ENCODE measurements at regions not wholly inside any gene's neighbourhood (a gene's known extent, or its start where the extent isn't known, plus 50 kb on each side); places are given as distances from the start of the nearest gene placed in this dataset.
"Not testable (repeated sequence)": the region's sequence is repeated elsewhere in the genome, so short reads cannot be mapped to it uniquely, and the experiment has no call there.

DNA sequence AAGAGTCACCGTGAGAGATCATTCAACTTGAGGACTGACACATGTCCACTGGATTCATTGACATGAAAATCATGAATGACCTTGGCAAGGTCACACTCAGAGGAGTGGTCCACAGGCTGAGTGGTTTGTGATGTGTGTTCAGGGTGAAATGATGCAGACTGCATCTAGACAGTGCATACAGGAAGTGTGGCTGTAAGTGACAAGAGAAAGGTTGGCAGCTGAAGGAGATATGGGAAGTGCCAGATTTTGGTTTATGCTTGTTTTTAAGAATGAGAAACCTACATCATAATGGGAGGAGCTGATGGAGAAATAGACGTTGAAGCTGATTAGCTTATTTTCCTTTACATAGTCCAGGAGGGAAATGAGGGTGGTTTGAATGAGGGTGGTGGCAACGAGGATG lies 64.8 kb upstream of the VIPR2 start:
- no peak for DNase-seq (ENCODE audit: low spot score)

- DNase-seq (ENCODE audit: low spot score): no peak
Measured at GRCh38 chr7:159207951-159208350, 63.3 kb upstream of the VIPR2 start.

DNA sequence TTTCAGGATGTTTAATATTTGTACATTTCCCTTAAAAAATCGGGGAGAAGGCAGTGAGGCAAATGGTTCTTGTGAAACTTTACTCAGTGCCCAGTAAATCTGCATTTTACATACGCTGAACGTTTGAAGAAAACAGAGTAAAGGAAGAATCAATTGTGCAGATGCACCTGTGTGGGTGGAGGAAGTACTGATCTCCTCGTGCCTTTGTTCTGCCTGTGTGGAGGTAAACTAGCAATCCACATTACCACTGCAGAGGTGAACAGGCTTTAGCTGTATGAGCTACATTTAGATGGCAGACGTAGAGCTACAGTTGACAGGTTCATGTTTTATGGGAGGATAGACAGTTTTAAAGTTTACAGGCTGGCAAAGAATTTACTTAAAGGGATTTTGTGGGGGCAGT lies 62.7 kb upstream of the VIPR2 start:
- DNase-seq (ENCODE audit: low spot score): no peak

- DNase-seq (ENCODE audit: low spot score): no peak
Measured at GRCh38 chr7:159205833-159206232, 61.2 kb upstream of the VIPR2 start.

- no peak for DNase-seq (ENCODE audit: low spot score)
Measured at GRCh38 chr7:159204664-159205063, 60.0 kb upstream of the VIPR2 start.

GRCh38 chr7:159203253-159203652 lies 58.6 kb upstream of the VIPR2 start:
- DNase-seq (ENCODE audit: low spot score): not testable (repeated sequence)

DNA sequence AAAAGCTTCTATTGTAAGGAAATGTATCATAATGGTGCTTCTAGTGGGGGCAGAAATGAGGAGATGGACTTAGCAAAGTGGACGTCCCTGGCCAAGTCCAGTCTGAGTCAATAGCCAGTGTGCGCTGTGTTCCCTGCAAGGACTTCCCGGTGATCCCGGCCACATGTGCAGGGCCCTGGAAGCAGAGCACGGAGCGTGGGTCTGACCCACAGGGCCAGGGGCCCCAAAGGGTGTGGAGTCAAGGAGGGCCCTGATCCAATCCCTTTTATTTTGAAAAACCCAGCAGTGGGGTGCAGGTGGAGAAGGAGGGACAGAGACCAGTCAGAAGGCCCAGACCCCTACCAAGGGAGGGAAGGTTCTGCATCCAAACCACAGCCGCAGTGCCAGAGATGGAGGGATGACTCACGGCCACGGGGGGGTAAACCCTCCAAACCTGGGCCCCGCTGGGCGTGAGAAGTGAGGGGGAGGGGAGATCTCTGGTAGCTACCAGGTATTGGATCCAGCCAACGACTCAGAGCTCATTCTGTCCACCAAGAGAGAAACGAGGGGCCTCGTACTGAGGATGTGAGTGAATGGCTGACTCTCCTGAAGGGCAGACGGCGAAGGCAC lies 57.2 kb upstream of the VIPR2 start:
- no peak for DNase-seq (ENCODE audit: low spot score)

- no peak for DNase-seq (ENCODE audit: low spot score)
Measured at GRCh38 chr7:159200421-159200820, 55.8 kb upstream of the VIPR2 start.

DNA sequence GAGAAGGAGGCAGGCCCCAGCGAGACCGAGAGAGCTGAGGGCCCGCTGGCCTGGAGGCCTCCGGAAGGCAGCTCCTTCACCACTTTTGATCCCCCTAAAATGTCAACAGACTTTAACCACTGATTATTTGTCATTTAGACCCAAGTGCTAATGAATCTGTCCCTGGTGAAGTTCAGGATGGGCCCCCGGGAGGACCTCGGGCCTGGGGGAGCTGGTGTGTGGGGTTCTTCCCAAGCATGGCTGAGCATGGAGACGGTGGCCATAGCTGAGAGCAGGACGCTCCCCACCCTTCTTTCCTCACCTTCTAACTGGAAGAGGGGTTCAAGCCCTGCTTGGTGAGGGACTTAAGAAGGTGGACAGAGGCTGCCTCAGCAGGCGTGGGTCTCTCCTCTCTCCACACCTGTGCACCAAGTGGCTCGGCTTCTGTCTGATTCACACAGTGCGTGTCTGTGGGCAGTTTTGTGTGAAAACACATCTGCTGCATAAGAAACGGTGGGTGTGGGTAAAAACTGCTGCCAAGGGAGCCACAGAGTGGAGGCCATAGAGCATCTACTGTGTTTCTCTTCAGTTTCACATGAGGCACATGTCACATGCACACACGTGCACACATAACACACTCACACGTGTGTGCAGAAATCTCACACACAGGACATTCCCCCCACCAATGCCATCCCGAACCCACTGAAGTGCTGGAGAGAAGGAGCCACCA lies 53.5 kb upstream of the VIPR2 start:
- no peak for DNase-seq (ENCODE audit: low spot score)

- peak; percentile 11 for DNase-seq (ENCODE audit: low spot score)
Measured at GRCh38 chr7:159197066-159197975, 52.7 kb upstream of the VIPR2 start.

GRCh38 chr7:159196584-159196983 lies 51.9 kb upstream of the VIPR2 start:
- DNase-seq (ENCODE audit: low spot score): no peak

GRCh38 chr7:159195946-159196345 lies 51.3 kb upstream of the VIPR2 start:
- DNase-seq (ENCODE audit: low spot score): peak; percentile 13
